ENCODE measurements at regions not wholly inside any gene's neighbourhood (a gene's known extent, or its start where the extent isn't known, plus 50 kb on each side); places are given as distances from the start of the nearest gene placed in this dataset.

- Histone ChIP-seq H3K27ac (ENCODE audit: low read length) (no peak overlapping the region), H3K36me3 (ENCODE audit: insufficient read depth, low read length) (no peaks in the 10 kb centered on the region), H3K9me2 (ENCODE audit: insufficient read depth, low read length) (no peaks in the 10 kb centered on the region), H3K4me3 (ENCODE audit: low read length) (no peak overlapping the region), H3K4me2 (ENCODE audit: low read length) (no peak overlapping the region), H3K79me2 (replicated peaks; ENCODE audit: insufficient read depth, low read length) (no peaks in the 10 kb centered on the region), H3K9ac (ENCODE audit: low read length) (no peak overlapping the region), H3K27me3 (ENCODE audit: insufficient read depth, low read depth, low read length) (no peaks in the 10 kb centered on the region), H4K20me1 (ENCODE audit: insufficient read depth) (no peaks in the 10 kb centered on the region), H3F3A (ENCODE audit: insufficient read depth, low read length, poor library complexity, severe bottlenecking) (no peaks in the 10 kb centered on the region), H2AFZ (ENCODE audit: low read depth, low read length) (no peak overlapping the region), H3K9me3 (ENCODE audit: low read length) (no peaks in the 10 kb centered on the region)
- TF ChIP-seq SMC3 (conservative IDR thresholded peaks at IDR 0.05; ENCODE audit: poor library complexity) (no peak), MXI1 (conservative IDR thresholded peaks at IDR 0.05; ENCODE audit: poor library complexity, severe bottlenecking) (no peak), EP300 (conservative IDR thresholded peaks at IDR 0.05; ENCODE audit: poor library complexity, severe bottlenecking) (no peak), CTCF (IDR thresholded peaks at IDR 0.05; ENCODE audit: poor library complexity, severe bottlenecking) (no peak), TAF1 (IDR thresholded peaks at IDR 0.05; ENCODE audit: low read depth) (no peak), REST (IDR thresholded peaks at IDR 0.05; ENCODE audit: borderline replicate concordance) (no peak), RAD21 (conservative IDR thresholded peaks at IDR 0.05) (no peak)
These were observed 209.6 kb downstream of the SPATA18 start for GRCh38 chr4:52260514-52261210.

GRCh38 chr4:52263607-52264006 lies 212.5 kb downstream of the SPATA18 start:
- no peaks in the 10 kb centered on the region for H3K9me2 ChIP-seq (ENCODE audit: insufficient read depth, low read length)
- no peaks in the 10 kb centered on the region for H3K36me3 ChIP-seq (ENCODE audit: insufficient read depth, low read length)
- no peaks in the 10 kb centered on the region for H3K79me2 ChIP-seq (replicated peaks; ENCODE audit: insufficient read depth, low read length)
- H3K9ac ChIP-seq (ENCODE audit: low read length) = no peak overlapping the region
- H4K20me1 ChIP-seq (ENCODE audit: insufficient read depth) = no peaks in the 10 kb centered on the region
- H3K9me3 ChIP-seq (ENCODE audit: low read length) = no peaks in the 10 kb centered on the region
- no peak overlapping the region for H2AFZ ChIP-seq (ENCODE audit: low read depth, low read length)
- no peak overlapping the region for H3K4me3 ChIP-seq (ENCODE audit: low read length)
- no peak overlapping the region for H3K27ac ChIP-seq (ENCODE audit: low read length)
- H3K27me3 ChIP-seq (ENCODE audit: insufficient read depth, low read depth, low read length) = no peaks in the 10 kb centered on the region
- no peak overlapping the region for H3K4me2 ChIP-seq (ENCODE audit: low read length)
- H3F3A ChIP-seq (ENCODE audit: insufficient read depth, low read length, poor library complexity, severe bottlenecking) = no peaks in the 10 kb centered on the region
- TF ChIP-seq MXI1 (conservative IDR thresholded peaks at IDR 0.05; ENCODE audit: poor library complexity, severe bottlenecking) (no peak), EP300 (conservative IDR thresholded peaks at IDR 0.05; ENCODE audit: poor library complexity, severe bottlenecking) (no peak), SMC3 (conservative IDR thresholded peaks at IDR 0.05; ENCODE audit: poor library complexity) (no peak), POLR2AphosphoS5 (IDR thresholded peaks at IDR 0.05) (no peak), RAD21 (conservative IDR thresholded peaks at IDR 0.05) (no peak), CTCF (IDR thresholded peaks at IDR 0.05; ENCODE audit: poor library complexity, severe bottlenecking) (no peak), TAF1 (IDR thresholded peaks at IDR 0.05; ENCODE audit: low read depth) (no peak), REST (IDR thresholded peaks at IDR 0.05; ENCODE audit: borderline replicate concordance) (no peak), EZH2 (IDR thresholded peaks at IDR 0.05; ENCODE audit: borderline replicate concordance, insufficient read depth, low read length, poor library complexity, severe bottlenecking) (no peak)

Data from neural cell (in vitro differentiated cells).